K562 (cell line): ENCODE measurements at regions not wholly inside any gene's neighbourhood (a gene's known extent, or its start where the extent isn't known, plus 50 kb on each side); places are given as distances from the start of the nearest gene placed in this dataset.

ENCODE experiments used
- CAMTA2 ChIP-seq: fragments of 250-450 bp; sonication (Bioruptor Pico); conservative IDR thresholded peaks from 2 replicates; pipeline ENCODE4 v1.5.1; 2022
- KAT8 ChIP-seq: fragments of 450-650 bp; IDR thresholded peaks from 2 replicates; pipeline ENCODE4 v1.6.1; 2016; ENCODE audit warnings: low read depth, mild to moderate bottlenecking
- SMAD1 ChIP-seq: fragments of 150-350 bp; IDR thresholded peaks from 2 replicates; pipeline ENCODE4 v1.6.1; 2014; ENCODE audit warnings: low read length, low read depth; ENCODE audit not compliant: partially characterized antibody
- ZNF140 ChIP-seq: fragments of 250-450 bp; sonication (Bioruptor Pico); IDR thresholded peaks from 2 replicates; pipeline ENCODE4 v1.8.0; 2021; ENCODE audit warnings: moderate library complexity, mild to moderate bottlenecking, inconsistent platforms
- TF ChIP-seq, protein P1 (sequence below): sonication (generic); formaldehyde crosslinking; IDR thresholded peaks from 2 replicates; pipeline ENCODE4 v1.8.0; 2022; ENCODE audit warnings: mild to moderate bottlenecking, missing genetic modification reagents

DNA sequence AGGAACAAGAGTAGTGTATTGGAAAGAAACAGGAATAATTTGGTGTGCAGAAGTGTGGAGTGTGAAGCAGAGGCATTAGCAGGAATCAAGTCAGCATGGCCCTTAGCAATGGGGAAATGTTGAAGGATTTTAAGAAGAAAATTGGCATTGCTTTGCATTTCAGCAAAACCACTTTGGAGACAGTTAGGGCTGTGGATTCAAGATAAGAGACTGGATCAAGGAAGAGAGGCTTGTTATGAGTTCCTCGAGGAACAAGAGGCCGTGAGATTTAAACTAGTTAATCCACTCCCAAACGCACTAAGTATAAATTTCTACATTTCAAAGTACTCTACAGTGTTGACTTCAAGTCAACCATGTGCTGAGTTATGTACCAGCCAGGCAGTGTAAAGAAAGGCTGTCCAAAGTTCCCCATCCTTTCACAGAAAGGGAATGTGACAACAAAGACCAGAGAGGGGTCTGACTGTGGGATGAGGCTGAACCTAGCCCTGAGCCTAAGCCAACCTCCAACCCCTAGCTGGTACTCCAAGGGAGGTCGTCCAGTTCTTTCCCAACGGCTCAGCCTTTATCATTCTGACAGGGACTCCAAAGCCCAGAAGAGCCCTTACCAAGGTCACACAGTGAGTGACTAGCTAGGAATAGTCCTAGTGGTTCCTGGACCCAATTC lies 91.2 kb upstream of the BMP4 start:
- TF ChIP-seq KAT8 (no peak), ZNF140 (CRISPR knock-in tag) (no peak), SMAD1 (no peak), CAMTA2 (no peak)
- TF ChIP-seq, protein P1, sequence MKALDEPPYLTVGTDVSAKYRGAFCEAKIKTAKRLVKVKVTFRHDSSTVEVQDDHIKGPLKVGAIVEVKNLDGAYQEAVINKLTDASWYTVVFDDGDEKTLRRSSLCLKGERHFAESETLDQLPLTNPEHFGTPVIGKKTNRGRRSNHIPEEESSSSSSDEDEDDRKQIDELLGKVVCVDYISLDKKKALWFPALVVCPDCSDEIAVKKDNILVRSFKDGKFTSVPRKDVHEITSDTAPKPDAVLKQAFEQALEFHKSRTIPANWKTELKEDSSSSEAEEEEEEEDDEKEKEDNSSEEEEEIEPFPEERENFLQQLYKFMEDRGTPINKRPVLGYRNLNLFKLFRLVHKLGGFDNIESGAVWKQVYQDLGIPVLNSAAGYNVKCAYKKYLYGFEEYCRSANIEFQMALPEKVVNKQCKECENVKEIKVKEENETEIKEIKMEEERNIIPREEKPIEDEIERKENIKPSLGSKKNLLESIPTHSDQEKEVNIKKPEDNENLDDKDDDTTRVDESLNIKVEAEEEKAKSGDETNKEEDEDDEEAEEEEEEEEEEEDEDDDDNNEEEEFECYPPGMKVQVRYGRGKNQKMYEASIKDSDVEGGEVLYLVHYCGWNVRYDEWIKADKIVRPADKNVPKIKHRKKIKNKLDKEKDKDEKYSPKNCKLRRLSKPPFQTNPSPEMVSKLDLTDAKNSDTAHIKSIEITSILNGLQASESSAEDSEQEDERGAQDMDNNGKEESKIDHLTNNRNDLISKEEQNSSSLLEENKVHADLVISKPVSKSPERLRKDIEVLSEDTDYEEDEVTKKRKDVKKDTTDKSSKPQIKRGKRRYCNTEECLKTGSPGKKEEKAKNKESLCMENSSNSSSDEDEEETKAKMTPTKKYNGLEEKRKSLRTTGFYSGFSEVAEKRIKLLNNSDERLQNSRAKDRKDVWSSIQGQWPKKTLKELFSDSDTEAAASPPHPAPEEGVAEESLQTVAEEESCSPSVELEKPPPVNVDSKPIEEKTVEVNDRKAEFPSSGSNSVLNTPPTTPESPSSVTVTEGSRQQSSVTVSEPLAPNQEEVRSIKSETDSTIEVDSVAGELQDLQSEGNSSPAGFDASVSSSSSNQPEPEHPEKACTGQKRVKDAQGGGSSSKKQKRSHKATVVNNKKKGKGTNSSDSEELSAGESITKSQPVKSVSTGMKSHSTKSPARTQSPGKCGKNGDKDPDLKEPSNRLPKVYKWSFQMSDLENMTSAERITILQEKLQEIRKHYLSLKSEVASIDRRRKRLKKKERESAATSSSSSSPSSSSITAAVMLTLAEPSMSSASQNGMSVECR, result no peak
